ENCODE measurements at regions not wholly inside any gene's neighbourhood (a gene's known extent, or its start where the extent isn't known, plus 50 kb on each side); places are given as distances from the start of the nearest gene placed in this dataset.
"Not testable (repeated sequence)": the region's sequence is repeated elsewhere in the genome, so short reads cannot be mapped to it uniquely, and the experiment has no call there.

DNA sequence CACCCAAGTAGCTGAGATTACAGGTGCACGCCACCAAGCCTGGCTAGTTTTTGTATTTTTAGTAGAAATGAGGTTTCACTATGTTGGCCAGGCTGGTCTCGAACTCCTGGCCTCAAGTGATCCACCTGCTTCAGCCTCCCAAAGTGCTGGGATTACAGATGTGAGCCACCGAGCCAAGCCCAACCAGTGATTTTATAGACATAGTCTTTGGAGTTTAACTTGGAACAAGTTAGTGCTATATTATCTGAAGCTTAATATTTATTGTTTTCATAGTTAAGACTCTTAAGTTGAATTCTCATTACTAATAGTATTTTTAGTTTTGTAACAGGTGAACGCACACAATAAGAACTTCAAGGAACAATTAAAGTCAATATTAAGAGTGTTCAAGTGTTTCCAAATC is 122.1 kb downstream of the SPAG6 start:
- H3K27me3 ChIP-seq; intact Hi-C loops (cut with DNase I; ENCODE audit: low total_unique reads); H3K4me1 ChIP-seq; H3K4me3 ChIP-seq; H3K36me3 ChIP-seq; DNase-seq (ENCODE audit: low spot score in 2 of 2); H3K27ac ChIP-seq; H3K9me3 ChIP-seq: not testable (repeated sequence)

DNA sequence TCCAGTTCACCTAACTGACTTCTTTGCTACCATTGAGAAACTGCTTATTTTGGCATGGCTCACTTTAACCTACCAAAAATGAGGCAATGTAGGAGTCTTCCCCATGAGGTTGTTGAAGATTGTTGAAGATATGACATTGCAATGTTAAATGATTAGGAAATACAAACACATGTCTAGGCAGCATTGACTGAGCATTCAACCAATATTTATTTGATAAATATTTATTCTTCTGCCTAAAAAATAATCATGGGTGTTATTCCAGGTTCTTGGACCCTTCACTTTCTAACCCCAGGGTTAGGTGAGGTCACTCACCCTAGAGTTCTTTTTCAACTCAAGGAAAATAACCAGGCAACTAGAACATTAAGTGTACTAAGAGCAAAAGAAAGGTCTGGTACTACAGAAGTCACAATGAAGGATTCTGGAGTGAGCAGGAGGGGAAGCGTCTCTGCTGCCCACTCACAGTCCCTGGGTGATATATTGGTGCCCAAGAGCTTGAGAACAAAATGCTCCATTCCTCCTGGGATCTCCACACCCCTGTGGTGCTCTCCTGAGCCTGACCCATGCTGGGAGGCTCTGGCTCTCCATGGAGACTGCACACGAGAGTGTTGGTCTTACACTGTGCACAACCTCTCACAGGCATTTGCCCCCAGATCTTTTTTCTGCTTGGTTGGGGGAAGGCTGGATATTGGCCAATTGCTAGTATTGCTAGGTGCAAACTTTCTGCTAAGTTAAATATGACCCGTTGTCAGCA is 123.4 kb downstream of the SPAG6 start:
- no peak for DNase-seq (ENCODE audit: low spot score in 2 of 2)
- Histone ChIP-seq H3K27ac (no peak overlapping the region), H3K36me3 (no peaks in the 10 kb centered on the region), H3K4me3 (no peak overlapping the region), H3K9me3 (no peaks in the 10 kb centered on the region), H3K27me3 (no peaks in the 10 kb centered on the region), H3K4me1 (no peaks in the 10 kb centered on the region)
- TF ChIP-seq, protein P1, sequence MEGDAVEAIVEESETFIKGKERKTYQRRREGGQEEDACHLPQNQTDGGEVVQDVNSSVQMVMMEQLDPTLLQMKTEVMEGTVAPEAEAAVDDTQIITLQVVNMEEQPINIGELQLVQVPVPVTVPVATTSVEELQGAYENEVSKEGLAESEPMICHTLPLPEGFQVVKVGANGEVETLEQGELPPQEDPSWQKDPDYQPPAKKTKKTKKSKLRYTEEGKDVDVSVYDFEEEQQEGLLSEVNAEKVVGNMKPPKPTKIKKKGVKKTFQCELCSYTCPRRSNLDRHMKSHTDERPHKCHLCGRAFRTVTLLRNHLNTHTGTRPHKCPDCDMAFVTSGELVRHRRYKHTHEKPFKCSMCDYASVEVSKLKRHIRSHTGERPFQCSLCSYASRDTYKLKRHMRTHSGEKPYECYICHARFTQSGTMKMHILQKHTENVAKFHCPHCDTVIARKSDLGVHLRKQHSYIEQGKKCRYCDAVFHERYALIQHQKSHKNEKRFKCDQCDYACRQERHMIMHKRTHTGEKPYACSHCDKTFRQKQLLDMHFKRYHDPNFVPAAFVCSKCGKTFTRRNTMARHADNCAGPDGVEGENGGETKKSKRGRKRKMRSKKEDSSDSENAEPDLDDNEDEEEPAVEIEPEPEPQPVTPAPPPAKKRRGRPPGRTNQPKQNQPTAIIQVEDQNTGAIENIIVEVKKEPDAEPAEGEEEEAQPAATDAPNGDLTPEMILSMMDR (IDR thresholded peaks at IDR 0.05), result no peak
- TF ChIP-seq POLR2A (IDR thresholded peaks at IDR 0.05) (no peak), POLR2AphosphoS5 (IDR thresholded peaks at IDR 0.05) (no peak)
- intact Hi-C loops (cut with DNase I; ENCODE audit: low total_unique reads), result no loop called here

DNA sequence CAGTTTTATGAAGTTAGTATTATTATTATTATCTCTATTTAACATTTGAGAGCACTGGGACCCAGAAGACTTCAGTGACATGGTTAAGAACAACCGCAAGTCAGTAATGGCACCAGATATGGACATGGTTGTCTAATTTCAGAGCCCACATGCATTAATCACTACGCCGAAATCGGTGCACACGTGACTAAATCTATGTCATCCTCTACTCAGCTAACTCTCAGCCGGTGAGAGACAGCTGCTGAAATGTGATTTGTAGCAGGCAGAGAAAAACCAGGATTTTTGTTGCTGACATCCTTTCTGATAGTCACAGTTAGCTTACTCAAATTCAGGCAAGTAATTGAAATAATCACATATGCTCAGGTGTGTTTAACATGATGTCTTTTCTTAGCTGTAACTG is 127.7 kb downstream of the SPAG6 start:
- intact Hi-C loops (cut with DNase I; ENCODE audit: low total_unique reads), result no loop called here
- H3K27ac ChIP-seq, result no peak overlapping the region
- H3K4me1 ChIP-seq, result no peaks in the 10 kb centered on the region
- DNase-seq (ENCODE audit: low spot score in 2 of 2), result no peak
- no peak overlapping the region for H3K4me3 ChIP-seq
- H3K9me3 ChIP-seq, result no peaks in the 10 kb centered on the region
- peaks cover 2 to 33% of the 10 kb centered on the region in 2 donors for H3K27me3 ChIP-seq
- TF ChIP-seq, protein P1 (IDR thresholded peaks at IDR 0.05), result no peak
- no peak for TF ChIP-seq POLR2A (IDR thresholded peaks at IDR 0.05)
- TF ChIP-seq POLR2AphosphoS5 (IDR thresholded peaks at IDR 0.05), result no peak
- no peaks in the 10 kb centered on the region for H3K36me3 ChIP-seq

DNA sequence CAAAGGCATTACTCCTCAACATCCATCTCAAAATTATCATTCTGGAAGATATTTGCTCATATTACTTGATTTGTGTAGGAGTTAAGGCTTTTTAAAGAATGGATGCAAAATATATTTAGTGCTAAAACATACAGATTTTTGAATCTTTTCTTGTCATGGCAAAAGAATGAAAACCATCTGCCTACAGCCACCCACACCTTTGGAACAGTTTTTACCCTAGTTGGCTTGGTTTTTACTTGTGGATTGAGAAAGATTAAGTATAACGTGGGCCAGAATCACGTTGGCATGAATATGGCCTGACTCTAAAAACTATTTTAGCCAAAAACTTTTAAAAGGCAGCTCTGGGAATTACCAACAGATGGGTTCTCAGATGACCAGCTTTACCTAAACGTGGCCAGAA is 128.2 kb downstream of the SPAG6 start:
- Histone ChIP-seq H3K36me3 (no peaks in the 10 kb centered on the region), H3K27ac (no peak overlapping the region), H3K4me3 (no peak overlapping the region), H3K9me3 (no peaks in the 10 kb centered on the region), H3K4me1 (no peaks in the 10 kb centered on the region), H3K27me3 (peaks cover 2 to 33% of the 10 kb centered on the region in 2 donors)
- intact Hi-C loops (cut with DNase I; ENCODE audit: low total_unique reads), result no loop called here
- no peak for TF ChIP-seq POLR2AphosphoS5 (IDR thresholded peaks at IDR 0.05)
- no peak for TF ChIP-seq POLR2A (IDR thresholded peaks at IDR 0.05)
- TF ChIP-seq, protein P1 (IDR thresholded peaks at IDR 0.05), result no peak
- no peak for DNase-seq (ENCODE audit: low spot score in 2 of 2)

DNA sequence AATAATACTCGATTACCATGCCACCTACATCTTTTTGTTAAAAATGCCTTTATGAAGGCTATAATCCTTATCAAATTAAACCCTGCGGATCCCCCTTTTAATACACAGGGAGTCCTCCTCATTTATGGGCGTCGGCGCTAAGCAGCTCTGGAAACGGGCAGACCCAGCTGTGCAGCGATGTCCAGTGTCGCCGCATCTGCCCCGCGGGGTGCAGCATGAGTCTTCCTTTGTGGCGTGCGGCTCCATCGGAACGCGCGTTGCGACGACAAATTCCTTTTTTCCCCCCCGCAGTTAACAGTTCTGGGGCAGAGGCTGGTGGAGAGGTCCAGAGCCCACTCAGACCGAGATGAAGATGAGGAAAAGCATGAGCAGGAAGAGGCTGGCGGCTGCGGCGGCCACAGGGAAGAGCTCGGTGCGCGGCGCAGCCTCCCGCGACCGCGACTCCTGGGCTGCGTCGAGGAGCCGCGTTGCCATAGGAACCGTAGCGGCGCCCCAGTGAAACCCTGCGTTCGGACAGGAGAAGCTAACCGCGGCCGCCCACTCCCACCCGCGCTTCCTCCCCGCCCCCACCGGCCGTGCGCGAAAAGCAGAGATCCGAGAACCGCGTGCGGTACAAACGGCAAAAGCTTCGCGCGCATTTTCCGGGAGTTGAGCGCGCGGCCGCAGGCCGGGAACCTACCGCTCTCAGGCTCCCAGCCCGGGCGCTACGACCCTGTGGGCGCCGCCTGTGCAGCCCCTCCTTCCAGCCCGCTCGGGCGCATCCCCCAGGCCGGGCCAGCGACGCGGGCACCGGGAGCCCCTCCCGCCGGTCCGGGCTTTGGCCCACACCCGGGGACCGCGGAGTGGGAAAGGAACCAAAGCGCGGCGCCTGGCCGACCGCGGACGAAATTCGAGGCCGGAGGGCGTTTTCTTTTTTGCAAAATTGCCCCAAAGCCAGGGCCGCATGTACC is 130.6 kb downstream of the SPAG6 start:
- no peaks in the 10 kb centered on the region for H3K4me1 ChIP-seq

More for the DNA sequence above, 130.6 kb downstream of the SPAG6 start:
- Histone ChIP-seq H3K27ac (no peak overlapping the region), H3K36me3 (no peaks in the 10 kb centered on the region), H3K4me3 (peak overlapping the region; percentile 38 to 67 (median 46)), H3K9me3 (no peaks in the 10 kb centered on the region), H3K27me3 (peaks cover 2 to 33% of the 10 kb centered on the region in 2 donors)
- DNase-seq (ENCODE audit: low spot score in 2 of 2), result no peak
- TF ChIP-seq, protein P1 (IDR thresholded peaks at IDR 0.05), result no peak
- no peak for TF ChIP-seq POLR2A (IDR thresholded peaks at IDR 0.05)
- no peak for TF ChIP-seq POLR2AphosphoS5 (IDR thresholded peaks at IDR 0.05)
- intact Hi-C loops (cut with DNase I; ENCODE audit: low total_unique reads), result no loop called here

All from breast epithelium (tissue), 4 donors.